H1 (cell line): ENCODE measurements at regions not wholly inside any gene's neighbourhood (a gene's known extent, or its start where the extent isn't known, plus 50 kb on each side); places are given as distances from the start of the nearest gene placed in this dataset.

Experiments
- EZH2 ChIP-seq: fragments of 200-600 bp; sonication (generic); IDR thresholded peaks from 2 replicates; pipeline ENCODE4 v1.7.1; 2012; ENCODE audit warnings: low read depth, mild to moderate bottlenecking, moderate library complexity, low read length, inconsistent platforms; ENCODE audit not compliant: severe bottlenecking
- SAP30 ChIP-seq: fragments of 300-600 bp; sonication (generic); IDR thresholded peaks from 2 replicates; pipeline ENCODE4 v1.7.1; 2012; ENCODE audit warnings: low read length, moderate library complexity, mild to moderate bottlenecking, inconsistent platforms; ENCODE audit not compliant: insufficient read depth, insufficient replicate concordance
- TF ChIP-seq, protein P1 (sequence below), 3 experiments: IDR thresholded peaks; 1 replicate in 2 of 3; 2 replicates in 1 of 3; pipeline versions ENCODE4 v1.5.1 to v1.6.1; 2011; ENCODE audit warnings: low read length in 3 of 3, mild to moderate bottlenecking in 3 of 3, inconsistent platforms in 2 of 3, low read depth in 1 of 3, moderate library complexity in 1 of 3; ENCODE audit not compliant: insufficient read depth in 1 of 3; ENCODE audit errors: control extremely low read depth in 1 of 3

GRCh38 chr12:65594409-65594808, 229.9 kb upstream of the HMGA2 start:
- TF ChIP-seq SAP30 (no peak), EZH2 (no peak)
- TF ChIP-seq, protein P1, sequence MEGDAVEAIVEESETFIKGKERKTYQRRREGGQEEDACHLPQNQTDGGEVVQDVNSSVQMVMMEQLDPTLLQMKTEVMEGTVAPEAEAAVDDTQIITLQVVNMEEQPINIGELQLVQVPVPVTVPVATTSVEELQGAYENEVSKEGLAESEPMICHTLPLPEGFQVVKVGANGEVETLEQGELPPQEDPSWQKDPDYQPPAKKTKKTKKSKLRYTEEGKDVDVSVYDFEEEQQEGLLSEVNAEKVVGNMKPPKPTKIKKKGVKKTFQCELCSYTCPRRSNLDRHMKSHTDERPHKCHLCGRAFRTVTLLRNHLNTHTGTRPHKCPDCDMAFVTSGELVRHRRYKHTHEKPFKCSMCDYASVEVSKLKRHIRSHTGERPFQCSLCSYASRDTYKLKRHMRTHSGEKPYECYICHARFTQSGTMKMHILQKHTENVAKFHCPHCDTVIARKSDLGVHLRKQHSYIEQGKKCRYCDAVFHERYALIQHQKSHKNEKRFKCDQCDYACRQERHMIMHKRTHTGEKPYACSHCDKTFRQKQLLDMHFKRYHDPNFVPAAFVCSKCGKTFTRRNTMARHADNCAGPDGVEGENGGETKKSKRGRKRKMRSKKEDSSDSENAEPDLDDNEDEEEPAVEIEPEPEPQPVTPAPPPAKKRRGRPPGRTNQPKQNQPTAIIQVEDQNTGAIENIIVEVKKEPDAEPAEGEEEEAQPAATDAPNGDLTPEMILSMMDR (IDR thresholded peaks at IDR 0.05; ENCODE audit: control extremely low read depth in 1 of 3, insufficient read depth in 1 of 3, low read depth in 1 of 3, low read length in 3 of 3), result no peak
